ENCODE measurements at regions not wholly inside any gene's neighbourhood (a gene's known extent, or its start where the extent isn't known, plus 50 kb on each side); places are given as distances from the start of the nearest gene placed in this dataset.

DNA sequence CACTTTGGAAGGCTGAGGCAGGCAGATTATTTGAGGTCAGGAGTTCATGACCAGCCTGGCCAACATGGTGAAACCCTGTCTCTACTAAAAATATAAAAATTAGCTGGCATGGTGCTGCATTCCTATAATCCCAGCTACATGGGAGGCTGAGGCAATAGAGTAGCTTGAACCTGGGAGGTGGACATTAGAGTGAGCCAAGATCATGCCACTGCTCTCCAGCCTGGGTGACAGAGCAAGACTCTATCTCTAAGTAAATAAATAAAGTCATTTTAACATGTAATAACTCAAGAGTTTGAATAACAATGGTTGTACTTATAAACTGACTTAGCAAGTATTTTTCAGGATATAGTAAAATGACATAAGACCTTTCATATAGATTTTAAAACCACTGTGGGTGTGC lies 169.3 kb upstream of the FN1 start:
- no peaks in the 10 kb centered on the region for H3K79me2 ChIP-seq (ENCODE audit: control insufficient read depth, insufficient read depth, low read length)
- ChIA-PET POLR2A (no interaction called here), CTCF (interaction anchor here (1.6 kb wide), 1 partner anchor 150 kb away, joined by 5 read pairs; no protein-coding TSS in a partner anchor), RAD21 (ENCODE audit: unreplicated experiment) (interaction anchor here (0.9 kb wide), 1 partner anchor 38 kb away, joined by 3 read pairs; no protein-coding TSS in a partner anchor), SMC1A (ENCODE audit: uncharacterized antibody, unreplicated experiment) (interaction anchor here (1.1 to 4.1 kb wide), 5 partner anchors 8 to 124 kb away, joined by 3 to 23 read pairs (median 3); no protein-coding TSS in a partner anchor)
- no peak overlapping the region for H2AFZ ChIP-seq (ENCODE audit: control insufficient read depth, low read depth, low read length)
- H3K4me2 ChIP-seq (ENCODE audit: control insufficient read depth, insufficient read depth), result no peak overlapping the region
- intact Hi-C loops (cut with micrococcal nuclease; ENCODE audit: unreplicated experiment) (no loop called here), in situ Hi-C loops (cut with MboI) (no loop called here)
- H4K20me1 ChIP-seq (ENCODE audit: control insufficient read depth, insufficient read depth), result no peaks in the 10 kb centered on the region
- ATAC-seq (no peak), DNase-seq (ENCODE audit: low read depth, low spot score) (no peak), FAIRE-seq (no peak)
- H3K9ac ChIP-seq (ENCODE audit: control insufficient read depth, insufficient read depth, low read length), result no peak overlapping the region
- no peak overlapping the region for H3K4me3 ChIP-seq
- H3K4me1 ChIP-seq (ENCODE audit: control insufficient read depth, insufficient read depth, low read length), result no peaks in the 10 kb centered on the region
- no peaks in the 10 kb centered on the region for H3K27me3 ChIP-seq (replicated peaks in 1 of 2; ENCODE audit: control insufficient read depth in 2 of 2, insufficient read depth in 2 of 2, low read length in 1 of 2)
- no peaks in the 10 kb centered on the region for H3K36me3 ChIP-seq (ENCODE audit: control insufficient read depth in 2 of 2, insufficient read depth in 2 of 2, low read length in 1 of 2)
- H3K9me3 ChIP-seq (replicated peaks; ENCODE audit: control insufficient read depth, insufficient read depth, low read length), result no peaks in the 10 kb centered on the region
- no TSS peak for BruUV-seq (replicated peaks)
- no peak for TF ChIP-seq NR2F1 (conservative IDR thresholded peaks at IDR 0.05)
- TF ChIP-seq NFYB (IDR thresholded peaks at IDR 0.05; ENCODE audit: insufficient read depth, low read depth, low read length), result no peak
- TF ChIP-seq KAT2A (conservative IDR thresholded peaks at IDR 0.05; ENCODE audit: control insufficient read depth, low read depth, low read length), result no peak
- no peak overlapping the region for H3K27ac ChIP-seq (ENCODE audit: control insufficient read depth, insufficient read depth)

DNA sequence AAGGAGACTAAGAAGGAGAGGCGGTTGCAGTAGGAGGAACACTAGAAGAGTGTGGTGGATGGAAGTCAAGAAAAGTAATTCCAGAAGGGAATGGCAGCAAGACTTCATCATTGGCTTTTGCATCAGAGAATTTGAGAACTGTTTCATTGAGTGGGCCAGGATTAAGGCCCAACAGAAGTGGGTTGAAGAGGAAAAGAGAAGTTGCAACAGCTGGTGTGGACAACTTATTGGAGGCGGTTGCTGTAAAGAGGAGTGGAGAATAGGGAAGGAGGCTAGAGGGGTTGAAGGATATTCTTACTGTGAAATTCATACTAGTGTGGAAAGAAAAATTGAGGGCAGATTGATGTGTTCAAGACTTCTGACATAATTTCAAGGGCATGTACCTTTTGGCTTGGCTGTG lies 168.7 kb upstream of the FN1 start:
- no peaks in the 10 kb centered on the region for H3K36me3 ChIP-seq (ENCODE audit: control insufficient read depth in 2 of 2, insufficient read depth in 2 of 2, low read length in 1 of 2)
- H3K79me2 ChIP-seq (ENCODE audit: control insufficient read depth, insufficient read depth, low read length), result no peaks in the 10 kb centered on the region
- intact Hi-C loops (cut with micrococcal nuclease; ENCODE audit: unreplicated experiment) (no loop called here), in situ Hi-C loops (cut with MboI) (no loop called here)
- WGBS (ENCODE audit: insufficient coverage, insufficient replicate concordance, low lambda C conversion rate, missing lambda C conversion rate), result 70% methylated on average over 2 of the region's 2 CpGs
- H2AFZ ChIP-seq (ENCODE audit: control insufficient read depth, low read depth, low read length), result no peak overlapping the region
- no peak overlapping the region for H3K27ac ChIP-seq (ENCODE audit: control insufficient read depth, insufficient read depth)
- no peaks in the 10 kb centered on the region for H3K27me3 ChIP-seq (replicated peaks in 1 of 2; ENCODE audit: control insufficient read depth in 2 of 2, insufficient read depth in 2 of 2, low read length in 1 of 2)
- H3K4me2 ChIP-seq (ENCODE audit: control insufficient read depth, insufficient read depth), result no peak overlapping the region
- ChIA-PET RAD21 (ENCODE audit: unreplicated experiment) (no interaction called here), SMC1A (ENCODE audit: uncharacterized antibody, unreplicated experiment) (interaction anchor here (1.7 to 4.1 kb wide), 2 partner anchors 15 to 125 kb away, joined by 3 to 23 read pairs; no protein-coding TSS in a partner anchor), POLR2A (no interaction called here), CTCF (interaction anchor here (0.7 kb wide), 1 partner anchor 411 kb away, joined by 4 read pairs; no protein-coding TSS in a partner anchor)
- H4K20me1 ChIP-seq (ENCODE audit: control insufficient read depth, insufficient read depth), result no peaks in the 10 kb centered on the region
- no peak overlapping the region for H3K9ac ChIP-seq (ENCODE audit: control insufficient read depth, insufficient read depth, low read length)
- no peak for FAIRE-seq
- ATAC-seq, result no peak
- no peak overlapping the region for H3K4me3 ChIP-seq
- H3K9me3 ChIP-seq (replicated peaks; ENCODE audit: control insufficient read depth, insufficient read depth, low read length), result no peaks in the 10 kb centered on the region
- BruUV-seq (replicated peaks), result no TSS peak
- no peaks in the 10 kb centered on the region for H3K4me1 ChIP-seq (ENCODE audit: control insufficient read depth, insufficient read depth, low read length)
- DNase-seq (ENCODE audit: low read depth, low spot score), result no peak
- TF ChIP-seq NR2C1 (IDR thresholded peaks at IDR 0.05), result no peak
- TF ChIP-seq TCF7 (IDR thresholded peaks at IDR 0.05; ENCODE audit: borderline replicate concordance), result no peak
- TF ChIP-seq, protein P1, sequence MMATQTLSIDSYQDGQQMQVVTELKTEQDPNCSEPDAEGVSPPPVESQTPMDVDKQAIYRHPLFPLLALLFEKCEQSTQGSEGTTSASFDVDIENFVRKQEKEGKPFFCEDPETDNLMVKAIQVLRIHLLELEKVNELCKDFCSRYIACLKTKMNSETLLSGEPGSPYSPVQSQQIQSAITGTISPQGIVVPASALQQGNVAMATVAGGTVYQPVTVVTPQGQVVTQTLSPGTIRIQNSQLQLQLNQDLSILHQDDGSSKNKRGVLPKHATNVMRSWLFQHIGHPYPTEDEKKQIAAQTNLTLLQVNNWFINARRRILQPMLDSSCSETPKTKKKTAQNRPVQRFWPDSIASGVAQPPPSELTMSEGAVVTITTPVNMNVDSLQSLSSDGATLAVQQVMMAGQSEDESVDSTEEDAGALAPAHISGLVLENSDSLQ (IDR thresholded peaks at IDR 0.05), result no peak
- no peak for TF ChIP-seq BACH1 (IDR thresholded peaks at IDR 0.05; ENCODE audit: borderline replicate concordance)
- no peak for TF ChIP-seq POU2F2 (IDR thresholded peaks at IDR 0.05; ENCODE audit: borderline replicate concordance, low read depth, low read length)
- no peak for TF ChIP-seq RB1 (IDR thresholded peaks at IDR 0.05; ENCODE audit: borderline replicate concordance)
- TF ChIP-seq, protein P2, sequence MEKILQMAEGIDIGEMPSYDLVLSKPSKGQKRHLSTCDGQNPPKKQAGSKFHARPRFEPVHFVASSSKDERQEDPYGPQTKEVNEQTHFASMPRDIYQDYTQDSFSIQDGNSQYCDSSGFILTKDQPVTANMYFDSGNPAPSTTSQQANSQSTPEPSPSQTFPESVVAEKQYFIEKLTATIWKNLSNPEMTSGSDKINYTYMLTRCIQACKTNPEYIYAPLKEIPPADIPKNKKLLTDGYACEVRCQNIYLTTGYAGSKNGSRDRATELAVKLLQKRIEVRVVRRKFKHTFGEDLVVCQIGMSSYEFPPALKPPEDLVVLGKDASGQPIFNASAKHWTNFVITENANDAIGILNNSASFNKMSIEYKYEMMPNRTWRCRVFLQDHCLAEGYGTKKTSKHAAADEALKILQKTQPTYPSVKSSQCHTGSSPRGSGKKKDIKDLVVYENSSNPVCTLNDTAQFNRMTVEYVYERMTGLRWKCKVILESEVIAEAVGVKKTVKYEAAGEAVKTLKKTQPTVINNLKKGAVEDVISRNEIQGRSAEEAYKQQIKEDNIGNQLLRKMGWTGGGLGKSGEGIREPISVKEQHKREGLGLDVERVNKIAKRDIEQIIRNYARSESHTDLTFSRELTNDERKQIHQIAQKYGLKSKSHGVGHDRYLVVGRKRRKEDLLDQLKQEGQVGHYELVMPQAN (conservative IDR thresholded peaks at IDR 0.05), result no peak
- TF ChIP-seq, protein P3, sequence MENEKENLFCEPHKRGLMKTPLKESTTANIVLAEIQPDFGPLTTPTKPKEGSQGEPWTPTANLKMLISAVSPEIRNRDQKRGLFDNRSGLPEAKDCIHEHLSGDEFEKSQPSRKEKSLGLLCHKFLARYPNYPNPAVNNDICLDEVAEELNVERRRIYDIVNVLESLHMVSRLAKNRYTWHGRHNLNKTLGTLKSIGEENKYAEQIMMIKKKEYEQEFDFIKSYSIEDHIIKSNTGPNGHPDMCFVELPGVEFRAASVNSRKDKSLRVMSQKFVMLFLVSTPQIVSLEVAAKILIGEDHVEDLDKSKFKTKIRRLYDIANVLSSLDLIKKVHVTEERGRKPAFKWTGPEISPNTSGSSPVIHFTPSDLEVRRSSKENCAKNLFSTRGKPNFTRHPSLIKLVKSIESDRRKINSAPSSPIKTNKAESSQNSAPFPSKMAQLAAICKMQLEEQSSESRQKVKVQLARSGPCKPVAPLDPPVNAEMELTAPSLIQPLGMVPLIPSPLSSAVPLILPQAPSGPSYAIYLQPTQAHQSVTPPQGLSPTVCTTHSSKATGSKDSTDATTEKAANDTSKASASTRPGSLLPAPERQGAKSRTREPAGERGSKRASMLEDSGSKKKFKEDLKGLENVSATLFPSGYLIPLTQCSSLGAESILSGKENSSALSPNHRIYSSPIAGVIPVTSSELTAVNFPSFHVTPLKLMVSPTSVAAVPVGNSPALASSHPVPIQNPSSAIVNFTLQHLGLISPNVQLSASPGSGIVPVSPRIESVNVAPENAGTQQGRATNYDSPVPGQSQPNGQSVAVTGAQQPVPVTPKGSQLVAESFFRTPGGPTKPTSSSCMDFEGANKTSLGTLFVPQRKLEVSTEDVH (IDR thresholded peaks at IDR 0.05; ENCODE audit: low read depth, partially characterized antibody), result no peak
- TF ChIP-seq SUPT20H (IDR thresholded peaks at IDR 0.05; ENCODE audit: borderline replicate concordance, control insufficient read depth, low read depth, low read length), result no peak
- TF ChIP-seq DPF2 (IDR thresholded peaks at IDR 0.05), result no peak
